Right lobe of liver (tissue), 6 donors: ENCODE measurements at regions not wholly inside any gene's neighbourhood (a gene's known extent, or its start where the extent isn't known, plus 50 kb on each side); places are given as distances from the start of the nearest gene placed in this dataset.

Experiments used
- ATAC-seq, 4 donors: fragments of 200-7000 bp; cut with Tn5 transposase; one replicate each; pipeline ENCODE4 v1.9.1; 2020; ENCODE audit warnings: mild to moderate bottlenecking in 4 of 4, moderate library complexity in 4 of 4
- DNase-seq, 3 donors: peaks; one replicate each; pipeline ENCODE4 v3.0.0-alpha.2; 2020
- H3K27ac ChIP-seq, 3 donors: fragments of 200-600 bp; one replicate each; pipeline ENCODE4 v1.8.0; 2022
- H3K27me3 ChIP-seq, 2 donors: fragments of 200-600 bp; one replicate each; pipeline ENCODE4 v1.8.0; 2022
- H3K36me3 ChIP-seq, 4 donors: fragments of 200-600 bp; sonication (generic) in 1 of 4; one replicate each; pipeline versions ENCODE4 v1.5.1 to v1.8.0; 2017 to 2022; ENCODE audit warnings: control low read depth in 1 of 4
- H3K4me1 ChIP-seq, 4 donors: fragments of 200-600 bp; sonication (generic) in 1 of 4; one replicate each; pipeline versions ENCODE4 v1.5.1 to v1.8.0; 2017 to 2022; ENCODE audit warnings: control low read depth in 1 of 4
- H3K4me3 ChIP-seq, 3 donors: fragments of 200-600 bp; one replicate each; pipeline ENCODE4 v1.8.0; 2022
- H3K9me3 ChIP-seq, 4 donors: fragments of 200-600 bp; sonication (generic) in 1 of 4; one replicate each; pipeline versions ENCODE4 v1.5.1 to v1.8.0; 2017 to 2022; ENCODE audit warnings: control low read depth in 1 of 4
- POLR2A ChIP-seq: fragments of 450-650 bp; IDR thresholded peaks from one replicate; pipeline ENCODE4 v1.6.1; 2017; ENCODE audit warnings: antibody characterized with exemption, mild to moderate bottlenecking
- WGBS: methylation state at CpG from one replicate; pipeline ENCODE4 v1.1.6; 2018; ENCODE audit warnings: low coverage, low lambda C conversion rate; ENCODE audit not compliant: insufficient coverage; ENCODE audit errors: missing lambda C conversion rate; 5-methylcytosine and 5-hydroxymethylcytosine counted together
- intact Hi-C, 2 donors: fragments of 100-400 bp; cut with DNase I; formaldehyde crosslinking; loops; one replicate each; pipeline versions ENCODE4 v1.11.2 to v1.14.1; 2022
- TF ChIP-seq, protein P1 (sequence below), 4 donors: fragments of 200-600 bp in 3 of 4; fragments of 450-650 bp in 1 of 4; IDR thresholded peaks; one replicate each; pipeline versions ENCODE4 v1.5.1 to v1.8.0; 2016 to 2022; ENCODE audit warnings: antibody characterized with exemption in 4 of 4, mild to moderate bottlenecking in 2 of 4
- donor health status: DM: no; HTN: yes; CAD: no.
- donor health status: DM: no; HTN: no; CAD: no.
- donor health status: DM: no; HTN: no; CAD: no.
- donor health status: DM: no; HTN: yes; CAD: no.
- donor health status: DM: no; HTN: yes; CAD: no.

DNA sequence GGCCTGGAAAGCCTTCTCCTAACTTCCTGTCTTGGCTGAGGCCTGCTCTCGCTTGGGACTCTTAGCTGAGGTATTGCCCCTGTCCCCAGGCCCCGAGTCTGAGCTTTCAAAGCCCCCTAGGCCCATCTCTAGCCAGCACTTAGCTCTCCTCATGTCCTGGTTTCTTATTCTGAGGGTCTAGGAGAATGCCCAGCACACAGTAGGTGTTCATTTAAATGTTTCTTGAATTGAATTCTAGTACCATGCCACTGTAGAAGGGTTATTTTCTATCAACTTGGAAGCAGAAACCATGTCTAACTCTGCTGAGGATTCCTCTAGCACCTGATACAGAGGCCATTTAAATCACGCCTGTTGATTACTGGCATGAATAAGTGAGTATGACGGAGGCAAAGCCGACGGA lies 98.5 kb downstream of the VEGFA start:
- no peaks in the 10 kb centered on the region for H3K9me3 ChIP-seq
- H3K4me1 ChIP-seq, result no peaks in the 10 kb centered on the region
- intact Hi-C loops, result no loop called here
- TF ChIP-seq POLR2A, result no peak
- TF ChIP-seq, protein P1, sequence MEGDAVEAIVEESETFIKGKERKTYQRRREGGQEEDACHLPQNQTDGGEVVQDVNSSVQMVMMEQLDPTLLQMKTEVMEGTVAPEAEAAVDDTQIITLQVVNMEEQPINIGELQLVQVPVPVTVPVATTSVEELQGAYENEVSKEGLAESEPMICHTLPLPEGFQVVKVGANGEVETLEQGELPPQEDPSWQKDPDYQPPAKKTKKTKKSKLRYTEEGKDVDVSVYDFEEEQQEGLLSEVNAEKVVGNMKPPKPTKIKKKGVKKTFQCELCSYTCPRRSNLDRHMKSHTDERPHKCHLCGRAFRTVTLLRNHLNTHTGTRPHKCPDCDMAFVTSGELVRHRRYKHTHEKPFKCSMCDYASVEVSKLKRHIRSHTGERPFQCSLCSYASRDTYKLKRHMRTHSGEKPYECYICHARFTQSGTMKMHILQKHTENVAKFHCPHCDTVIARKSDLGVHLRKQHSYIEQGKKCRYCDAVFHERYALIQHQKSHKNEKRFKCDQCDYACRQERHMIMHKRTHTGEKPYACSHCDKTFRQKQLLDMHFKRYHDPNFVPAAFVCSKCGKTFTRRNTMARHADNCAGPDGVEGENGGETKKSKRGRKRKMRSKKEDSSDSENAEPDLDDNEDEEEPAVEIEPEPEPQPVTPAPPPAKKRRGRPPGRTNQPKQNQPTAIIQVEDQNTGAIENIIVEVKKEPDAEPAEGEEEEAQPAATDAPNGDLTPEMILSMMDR (IDR thresholded peaks at IDR 0.05), result no peak
- WGBS, result 95% methylated on average over 6 of the region's 6 CpGs
- no peaks in the 10 kb centered on the region for H3K27me3 ChIP-seq
- DNase-seq, result no peak
- ATAC-seq, result no peak
- H3K4me3 ChIP-seq, result no peak overlapping the region
- H3K36me3 ChIP-seq, result no peaks in the 10 kb centered on the region
- H3K27ac ChIP-seq, result no peak overlapping the region

DNA sequence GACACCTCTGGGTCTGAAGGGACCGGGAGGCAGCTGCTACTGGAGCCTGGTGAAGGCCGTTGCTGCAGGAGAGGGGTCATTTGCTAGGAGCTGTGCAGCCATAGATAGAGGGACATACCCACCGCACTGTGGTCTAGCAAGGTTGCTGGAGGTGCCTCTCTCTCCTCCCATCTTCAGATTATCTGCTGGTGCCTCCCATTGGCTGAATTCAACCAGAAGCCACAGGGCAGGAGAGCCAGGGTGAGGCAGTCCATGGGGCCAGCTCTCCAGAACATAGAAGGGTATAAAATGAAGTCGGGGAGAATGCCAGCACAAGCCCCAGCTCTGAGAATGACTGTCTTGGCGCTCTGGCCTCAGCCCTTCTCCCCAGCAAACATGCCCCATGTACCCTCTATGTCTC lies 98.0 kb downstream of the VEGFA start:
- Histone ChIP-seq H3K4me3 (no peak overlapping the region), H3K9me3 (no peaks in the 10 kb centered on the region), H3K4me1 (no peaks in the 10 kb centered on the region), H3K36me3 (no peaks in the 10 kb centered on the region), H3K27me3 (no peaks in the 10 kb centered on the region), H3K27ac (no peak overlapping the region)
- no CpG with 5 or more reads among the region's 5 CpGs for WGBS
- DNase-seq (no peak), ATAC-seq (no peak)
- TF ChIP-seq POLR2A, result no peak
- intact Hi-C loops, result no loop called here

DNA sequence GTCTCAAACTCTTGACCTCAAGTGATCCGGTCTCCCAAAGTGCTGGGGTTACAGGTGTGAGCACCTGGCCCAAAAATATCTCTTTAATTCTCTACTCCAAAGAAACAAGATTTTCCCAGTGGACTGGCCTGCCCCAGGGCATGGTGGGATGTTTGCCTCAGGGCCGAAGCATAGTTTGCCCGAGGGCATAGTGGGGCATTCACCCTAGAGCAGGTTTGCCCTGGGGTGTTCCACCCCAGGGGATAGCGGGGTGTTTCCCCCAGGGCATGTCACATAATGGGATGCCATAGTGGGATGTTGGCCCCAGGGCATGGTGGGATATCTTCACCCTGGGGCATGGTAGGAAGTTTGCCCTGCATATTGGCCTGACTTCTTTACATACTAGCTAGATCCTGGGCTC lies 97.2 kb downstream of the VEGFA start:
- Histone ChIP-seq H3K27me3 (no peaks in the 10 kb centered on the region), H3K36me3 (no peaks in the 10 kb centered on the region), H3K4me1 (no peaks in the 10 kb centered on the region), H3K27ac (no peak overlapping the region), H3K4me3 (no peak overlapping the region), H3K9me3 (no peaks in the 10 kb centered on the region)
- DNase-seq (no peak), ATAC-seq (no peak)
- intact Hi-C loops, result no loop called here
- no peak for TF ChIP-seq POLR2A
- TF ChIP-seq, protein P1 (IDR thresholded peaks at IDR 0.05), result no peak
- 68% methylated on average over 3 of the region's 4 CpGs for WGBS

DNA sequence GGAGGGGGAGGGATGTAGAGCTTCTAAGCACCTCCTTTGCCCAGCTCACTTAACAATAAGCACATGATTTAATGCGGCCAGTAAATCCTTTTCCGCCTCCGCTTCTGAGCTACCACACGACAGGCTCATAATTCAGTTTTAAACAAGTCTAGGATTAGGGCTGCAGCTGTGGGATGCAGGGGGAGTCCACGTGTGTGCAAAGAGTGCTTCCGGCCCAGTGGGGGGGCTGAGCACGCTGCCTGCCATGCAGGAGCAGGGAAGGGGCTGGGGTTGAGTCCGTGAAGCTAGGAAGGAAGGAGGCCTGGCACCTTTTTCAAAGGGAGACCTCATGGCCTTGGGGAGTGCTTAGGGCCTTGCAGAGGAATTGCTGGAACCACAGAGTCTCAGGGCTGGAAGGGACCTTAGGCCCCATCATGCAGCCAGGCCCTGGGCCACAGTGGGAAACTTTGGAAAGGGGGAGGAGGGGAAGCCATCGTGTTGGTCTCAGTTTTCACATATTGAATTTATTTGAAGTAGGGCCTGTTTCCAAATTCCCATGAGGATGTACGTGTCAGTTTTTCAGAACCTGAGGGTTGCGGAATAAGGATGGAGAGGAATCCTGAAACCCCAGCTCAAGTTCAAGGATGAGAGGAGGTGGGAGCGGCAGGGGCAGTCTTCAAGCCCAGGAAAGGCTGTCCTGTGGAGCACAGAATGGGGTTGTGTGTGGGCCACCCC lies 96.1 kb downstream of the VEGFA start:
- 87% methylated on average over 8 of the region's 12 CpGs for WGBS
- ATAC-seq (no peak), DNase-seq (no peak)
- intact Hi-C loops, result no loop called here
- Histone ChIP-seq H3K4me3 (no peak overlapping the region), H3K27ac (no peak overlapping the region), H3K4me1 (no peaks in the 10 kb centered on the region), H3K36me3 (no peaks in the 10 kb centered on the region), H3K27me3 (no peaks in the 10 kb centered on the region), H3K9me3 (no peaks in the 10 kb centered on the region)
- TF ChIP-seq, protein P1 (IDR thresholded peaks at IDR 0.05), result no peak
- no peak for TF ChIP-seq POLR2A

DNA sequence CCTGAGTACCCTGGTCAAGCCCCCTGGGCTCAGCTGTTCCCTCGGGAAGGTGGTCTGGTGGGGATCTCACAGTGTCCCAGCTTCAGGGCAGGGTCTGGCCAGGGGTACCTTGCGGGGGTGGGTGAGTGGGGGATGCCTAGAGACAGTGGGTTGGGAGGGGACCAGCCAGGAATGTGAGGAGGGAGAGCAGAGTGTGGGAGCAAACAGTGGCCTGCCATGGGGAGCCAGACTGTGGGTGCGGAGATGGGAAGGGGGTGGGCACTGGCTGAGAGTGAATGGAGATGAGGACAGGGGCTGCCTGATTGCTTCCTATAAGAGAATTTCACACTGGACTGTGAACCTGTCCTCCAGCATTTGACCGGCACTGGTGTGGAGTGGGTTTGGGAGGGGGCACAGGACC lies 95.1 kb downstream of the VEGFA start:
- intact Hi-C loops, result no loop called here
- ATAC-seq (no peak), DNase-seq (no peak)
- no peak overlapping the region for H3K4me3 ChIP-seq
- H3K36me3 ChIP-seq, result no peaks in the 10 kb centered on the region
- TF ChIP-seq, protein P1 (IDR thresholded peaks at IDR 0.05), result no peak
- TF ChIP-seq POLR2A, result no peak
- H3K27ac ChIP-seq, result no peak overlapping the region
- H3K4me1 ChIP-seq, result no peaks in the 10 kb centered on the region
- H3K9me3 ChIP-seq, result no peaks in the 10 kb centered on the region
- WGBS, result 62% methylated on average over 2 of the region's 4 CpGs
- no peaks in the 10 kb centered on the region for H3K27me3 ChIP-seq
